Kidney (tissue), 13 donors: ENCODE measurements at regions not wholly inside any gene's neighbourhood (a gene's known extent, or its start where the extent isn't known, plus 50 kb on each side); places are given as distances from the start of the nearest gene placed in this dataset.

Source experiments
- DNase-seq, 5 donors: peaks; one replicate each; pipeline ENCODE4 v3.0.0-alpha.2; 2013 to 2020
- FAIRE-seq: peaks from 2 replicates; lab custom pipeline; 2012; peaks lifted over from hg19 to GRCh38; lab: Jason Lieb, UNC
- H3K27ac ChIP-seq, 2 donors: one replicate each; pipeline ENCODE4 v1.7.0; 2013; ENCODE audit warnings: low read depth in 2 of 2, low read length in 2 of 2, inconsistent platforms in 1 of 2
- H3K27me3 ChIP-seq: one replicate; pipeline ENCODE4 v1.7.1; 2013; ENCODE audit warnings: low read length, inconsistent platforms; ENCODE audit not compliant: control insufficient read depth, insufficient read depth
- H3K36me3 ChIP-seq, 3 donors: one replicate each; pipeline versions ENCODE4 v1.7.0 to v1.7.1; 2013; ENCODE audit warnings: low read length in 3 of 3, control low read depth in 1 of 3, inconsistent platforms in 1 of 3; ENCODE audit not compliant: insufficient read depth in 3 of 3, control insufficient read depth in 2 of 3
- H3K4me1 ChIP-seq, 3 donors: one replicate each; pipeline versions ENCODE4 v1.7.0 to v1.7.1; 2013; ENCODE audit warnings: low read length in 3 of 3, inconsistent platforms in 1 of 3, low read depth in 1 of 3; ENCODE audit not compliant: control insufficient read depth in 2 of 3, insufficient read depth in 2 of 3
- H3K4me3 ChIP-seq, 3 donors: one replicate each; pipeline versions ENCODE4 v1.7.0 to v1.8.1; 2013; ENCODE audit warnings: low read length in 3 of 3, control low read depth in 1 of 3, inconsistent platforms in 1 of 3
- H3K9ac ChIP-seq, 3 donors: one replicate each; pipeline versions ENCODE4 v1.7.0 to v1.7.1; 2013; ENCODE audit warnings: low read length in 3 of 3, control low read depth in 1 of 3, inconsistent platforms in 1 of 3
- H3K9me3 ChIP-seq, 3 donors: one replicate each; pipeline versions ENCODE4 v1.7.0 to v1.7.1; 2013; ENCODE audit warnings: low read length in 3 of 3, control low read depth in 1 of 3, inconsistent platforms in 1 of 3; ENCODE audit not compliant: control insufficient read depth in 2 of 3, insufficient read depth in 1 of 3
- CTCF ChIP-seq: IDR thresholded peaks from 3 replicates; pipeline ENCODE4 v1.5.1; 2012; ENCODE audit warnings: mild to moderate bottlenecking, moderate library complexity, borderline replicate concordance; ENCODE audit not compliant: insufficient read depth; ENCODE audit errors: extremely low read depth
- intact Hi-C: fragments of 100-400 bp; cut with DNase I; formaldehyde crosslinking; loops from one replicate; pipeline ENCODE4 v1.11.1; 2022
- donor health status: control.
- donor health status: control.
- donor health status: control.
- donor health status: control.
- donor health status: control.
- donor health status: DM: yes; HTN: yes; CAD: no.
- donor health status: Normal renal cell carcinoma (clear cell type).

GRCh38 chr3:144182501-144182900 is 210.9 kb downstream of the DIPK2A start:
- Histone ChIP-seq H3K4me3 (no peak overlapping the region), H3K9me3 (no peaks in the 10 kb centered on the region), H3K4me1 (no peaks in the 10 kb centered on the region), H3K27me3 (no peaks in the 10 kb centered on the region), H3K36me3 (no peaks in the 10 kb centered on the region), H3K27ac (no peak overlapping the region), H3K9ac (no peak overlapping the region)
- DNase-seq = no peak
- intact Hi-C loops = no loop called here
- no peak for FAIRE-seq
- TF ChIP-seq CTCF = no peak

GRCh38 chr3:144185276-144185675 is 213.7 kb downstream of the DIPK2A start:
- H3K4me1 ChIP-seq = no peaks in the 10 kb centered on the region
- TF ChIP-seq CTCF = no peak
- H3K27me3 ChIP-seq = no peaks in the 10 kb centered on the region
- no peaks in the 10 kb centered on the region for H3K9me3 ChIP-seq
- H3K9ac ChIP-seq = no peak overlapping the region
- intact Hi-C loops = no loop called here
- no peak overlapping the region for H3K27ac ChIP-seq
- H3K4me3 ChIP-seq = no peak overlapping the region
- H3K36me3 ChIP-seq = no peaks in the 10 kb centered on the region
- DNase-seq (no peak), FAIRE-seq (no peak)

GRCh38 chr3:144187531-144188210 is 216.0 kb downstream of the DIPK2A start:
- no peak overlapping the region for H3K9ac ChIP-seq
- H3K36me3 ChIP-seq = no peaks in the 10 kb centered on the region
- intact Hi-C loops = no loop called here
- no peaks in the 10 kb centered on the region for H3K9me3 ChIP-seq
- no peak for TF ChIP-seq CTCF
- DNase-seq = no peak
- FAIRE-seq = no peak
- H3K4me1 ChIP-seq = no peaks in the 10 kb centered on the region
- H3K27ac ChIP-seq = no peak overlapping the region
- H3K4me3 ChIP-seq = no peak overlapping the region
- no peaks in the 10 kb centered on the region for H3K27me3 ChIP-seq

GRCh38 chr3:144189044-144189443 is 217.4 kb downstream of the DIPK2A start:
- Histone ChIP-seq H3K27ac (no peak overlapping the region), H3K4me3 (no peak overlapping the region), H3K27me3 (no peaks in the 10 kb centered on the region), H3K9me3 (no peaks in the 10 kb centered on the region), H3K4me1 (no peaks in the 10 kb centered on the region), H3K9ac (no peak overlapping the region), H3K36me3 (no peaks in the 10 kb centered on the region)
- FAIRE-seq (no peak), DNase-seq (no peak)
- intact Hi-C loops = no loop called here
- no peak for TF ChIP-seq CTCF
